HG02588 (cell line): ENCODE measurements at regions not wholly inside any gene's neighbourhood (a gene's known extent, or its start where the extent isn't known, plus 50 kb on each side); places are given as distances from the start of the nearest gene placed in this dataset.

Experiments
- ATAC-seq: cut with Tn5 transposase; IDR thresholded peaks from one replicate; pipeline ENCODE4 v1.9.1; 2021; ENCODE audit warnings: mild to moderate bottlenecking, moderate library complexity; ENCODE audit not compliant: unreplicated experiment

DNA sequence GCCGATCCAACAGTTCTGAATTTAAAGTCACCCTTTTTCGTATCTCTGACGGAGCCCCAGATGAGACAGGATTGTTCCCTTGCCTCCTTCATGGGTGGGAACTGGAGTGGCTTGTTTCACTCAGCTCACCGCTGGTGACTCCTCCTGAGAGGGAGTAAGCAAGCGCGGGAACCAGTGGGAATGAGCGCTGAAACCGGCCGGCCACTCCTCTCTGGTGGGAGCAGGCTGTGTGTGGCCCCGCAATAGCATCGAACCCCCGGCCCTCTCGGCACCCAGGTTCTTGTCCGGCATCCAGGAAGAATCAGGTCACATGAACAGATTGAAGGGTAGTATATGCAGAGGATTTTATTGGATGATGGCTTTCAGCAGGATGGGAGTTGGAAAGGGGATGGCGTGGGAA is 1211.6 kb upstream of the PCDH20 start:
- ATAC-seq, result no peak

DNA sequence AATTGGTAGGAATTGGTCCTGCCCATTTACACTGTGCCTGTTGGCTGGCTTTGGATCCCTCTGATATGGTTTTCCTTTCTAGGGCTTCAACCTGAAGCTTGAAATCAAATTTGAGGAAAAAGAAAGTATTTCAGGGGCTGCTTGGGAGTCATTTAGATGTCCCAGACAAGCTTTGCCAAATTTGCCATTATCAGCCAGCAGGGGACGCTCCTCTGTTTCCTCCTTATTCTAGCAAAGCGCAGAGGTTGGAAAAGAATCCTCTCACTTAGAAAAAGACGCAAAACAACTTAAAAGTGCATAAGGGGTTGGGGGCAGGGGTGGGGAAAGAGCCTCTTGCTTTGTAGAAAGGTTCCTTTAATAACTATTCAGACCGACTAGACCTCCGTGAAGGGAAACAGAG is 1211.1 kb upstream of the PCDH20 start:
- ATAC-seq, result no peak

DNA sequence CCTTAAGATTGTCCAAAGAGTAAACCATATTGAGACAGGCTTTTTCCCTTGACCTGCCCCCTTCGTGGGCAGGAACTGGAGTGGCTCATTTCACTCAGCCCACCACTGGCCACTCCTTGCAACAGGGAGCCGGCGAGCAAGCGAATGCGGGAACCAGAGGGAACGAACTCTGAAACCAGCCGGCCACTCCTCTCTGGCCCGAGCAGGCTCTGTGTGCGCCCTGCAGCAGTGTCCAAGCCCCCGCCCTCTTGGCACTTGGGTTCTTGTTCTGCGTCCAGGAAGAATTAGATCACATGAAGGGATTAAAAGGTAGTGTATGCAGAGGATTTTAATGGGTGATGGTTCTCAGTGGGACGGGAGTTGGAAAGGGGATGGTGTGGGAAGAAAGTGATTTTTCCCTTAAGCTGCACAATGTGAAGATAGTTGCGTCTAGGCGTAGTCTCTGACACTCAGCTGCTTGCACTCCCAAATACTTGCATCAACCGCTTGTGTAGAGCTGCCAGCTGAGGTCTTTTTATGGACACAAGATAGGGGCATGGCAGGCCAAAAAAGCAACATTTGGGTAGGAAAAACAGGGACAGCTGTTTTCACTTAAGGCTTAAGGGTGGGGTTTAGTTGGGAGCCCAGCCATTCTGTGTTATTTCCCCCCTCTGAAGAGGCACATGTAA is 1209.7 kb upstream of the PCDH20 start:
- no peak for ATAC-seq

DNA sequence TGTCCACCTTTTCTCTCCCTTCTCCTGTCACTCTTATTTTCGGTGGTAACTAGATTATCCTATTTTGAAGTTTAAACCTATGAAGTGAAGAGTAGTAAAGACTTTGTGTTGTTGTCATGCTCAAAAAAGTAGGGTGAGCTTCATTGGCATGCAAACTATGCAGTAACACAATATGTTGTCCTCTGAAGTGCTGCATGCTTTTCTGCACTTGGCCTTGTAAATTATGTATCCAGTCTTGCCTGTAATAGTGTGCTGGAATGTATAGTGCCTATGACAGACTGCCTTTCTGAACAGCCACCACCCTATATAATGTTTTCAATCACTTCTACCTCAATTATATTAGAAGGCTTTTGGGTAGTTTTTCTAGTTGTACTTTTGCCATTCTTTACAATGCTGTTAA is 1198.2 kb upstream of the PCDH20 start:
- ATAC-seq, result no peak

DNA sequence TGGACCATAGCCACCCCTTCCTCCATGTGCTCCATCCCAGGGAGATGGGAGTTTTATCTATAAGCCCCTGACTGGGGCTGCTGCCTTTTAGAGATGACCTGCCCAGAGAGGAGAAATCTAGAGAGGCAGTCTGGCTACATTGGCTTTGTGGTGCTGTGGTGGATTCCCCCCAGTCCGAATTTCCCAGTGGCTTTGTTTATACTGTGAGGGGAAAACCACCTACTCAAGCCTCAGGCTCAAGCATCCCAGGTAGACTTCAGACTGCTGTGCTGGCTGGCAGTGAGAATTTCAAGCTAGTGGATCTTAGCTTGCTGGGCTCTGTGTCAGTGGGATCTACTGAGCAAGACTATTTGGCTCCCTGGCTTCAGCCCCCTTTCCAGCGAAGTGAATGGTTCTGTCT is 1195.7 kb upstream of the PCDH20 start:
- ATAC-seq, result no peak

DNA sequence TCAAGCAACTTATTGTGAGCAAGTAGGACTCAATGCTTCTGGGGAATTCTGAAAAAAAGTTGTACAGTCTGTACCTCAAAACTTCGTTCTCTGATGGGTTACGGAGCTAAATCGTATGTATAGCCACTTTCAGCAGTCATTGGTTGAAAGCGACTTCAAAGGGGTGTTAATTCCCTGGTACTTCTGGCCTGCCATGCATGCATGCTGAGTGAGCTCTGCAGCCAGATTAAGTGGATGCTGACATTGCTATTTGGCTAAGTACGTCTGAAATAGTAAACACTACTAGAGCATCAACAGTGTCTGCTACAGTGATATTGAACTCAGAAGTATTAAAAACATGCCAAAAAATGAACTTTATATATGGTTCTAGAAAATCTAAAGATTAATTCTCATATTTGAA is 1183.1 kb upstream of the PCDH20 start:
- ATAC-seq, result no peak

GRCh38 chr13:62595976-62596375 is 1180.3 kb upstream of the PCDH20 start:
- no peak for ATAC-seq

DNA sequence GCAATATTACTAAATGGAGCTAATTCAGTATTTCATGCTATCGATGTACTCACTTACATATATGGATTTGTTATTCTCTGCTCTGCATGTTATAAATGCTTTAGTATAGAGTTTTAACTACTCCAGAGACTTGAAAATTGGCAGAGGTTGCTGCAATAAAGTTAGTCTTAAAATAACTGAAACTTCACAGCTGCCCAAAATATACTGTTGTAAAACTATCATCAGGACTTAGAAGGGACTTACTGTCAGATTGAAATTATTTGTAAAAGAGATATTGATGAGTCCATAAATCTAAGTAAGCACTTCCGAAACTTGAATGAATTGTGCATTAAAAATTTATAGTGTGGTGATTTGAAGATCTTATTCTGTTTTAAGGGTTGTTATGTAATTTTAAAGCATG is 1178.2 kb upstream of the PCDH20 start:
- ATAC-seq, result no peak

DNA sequence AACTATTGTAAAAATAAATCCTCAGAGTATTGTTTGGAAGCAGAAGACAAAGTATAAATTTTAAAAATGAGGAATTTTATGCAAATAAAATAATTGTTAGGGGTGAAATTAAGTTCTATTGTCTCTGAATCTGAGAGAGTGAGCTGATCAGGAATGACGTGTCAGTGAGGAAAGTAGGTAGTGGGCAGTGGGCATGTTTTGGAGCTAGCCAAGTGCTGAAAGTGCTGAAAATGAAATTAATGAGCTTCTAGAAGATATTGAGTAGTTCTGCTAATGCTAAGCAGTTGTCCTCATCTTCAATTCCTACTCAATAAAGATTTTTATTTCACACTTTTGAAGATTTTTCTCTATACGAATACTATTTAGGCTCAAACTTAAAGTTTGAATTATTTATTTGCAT is 1167.8 kb upstream of the PCDH20 start:
- no peak for ATAC-seq

DNA sequence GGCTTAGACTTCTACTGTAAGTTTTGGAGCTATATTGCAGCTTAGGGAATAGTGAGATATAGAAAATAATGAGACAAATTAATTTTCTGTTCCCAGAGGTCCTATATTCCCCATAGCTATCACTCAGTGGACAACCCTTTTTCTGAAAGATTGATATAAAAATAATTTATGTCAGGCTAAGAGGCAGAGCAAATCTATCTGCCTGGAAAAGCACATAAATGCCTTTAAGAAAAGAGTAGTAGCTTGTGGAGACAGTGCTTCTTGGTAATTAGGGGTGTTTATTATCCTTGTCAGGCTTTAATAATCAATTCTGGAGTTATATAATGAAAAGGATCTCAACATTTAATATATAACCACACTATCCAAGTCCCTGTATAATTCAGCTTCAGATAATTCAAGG is 1162.8 kb upstream of the PCDH20 start:
- ATAC-seq, result no peak

- ATAC-seq, result no peak
Observed at GRCh38 chr13:62564770-62565169, 1149.1 kb upstream of the PCDH20 start.

DNA sequence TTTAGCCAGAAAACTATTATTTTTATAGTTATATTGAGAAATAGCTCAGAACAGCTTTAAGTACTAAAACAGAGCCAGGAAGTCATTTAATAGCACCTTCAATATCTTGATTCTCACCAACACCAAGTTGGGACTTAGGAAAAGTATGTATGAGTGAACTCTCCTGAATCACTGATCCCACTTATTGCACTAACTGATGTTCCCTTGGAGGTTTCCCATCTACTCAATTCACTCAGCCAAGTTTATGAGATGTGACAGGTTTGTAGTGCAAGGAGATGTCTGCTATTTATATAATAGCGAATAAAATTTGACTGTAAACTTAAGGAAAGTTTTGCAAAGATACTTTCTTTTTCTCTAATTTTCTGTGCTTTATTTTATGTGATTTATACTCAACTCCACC is 1147.6 kb upstream of the PCDH20 start:
- no peak for ATAC-seq

- ATAC-seq, result no peak
Observed at GRCh38 chr13:62556978-62557377, 1141.3 kb upstream of the PCDH20 start.

DNA sequence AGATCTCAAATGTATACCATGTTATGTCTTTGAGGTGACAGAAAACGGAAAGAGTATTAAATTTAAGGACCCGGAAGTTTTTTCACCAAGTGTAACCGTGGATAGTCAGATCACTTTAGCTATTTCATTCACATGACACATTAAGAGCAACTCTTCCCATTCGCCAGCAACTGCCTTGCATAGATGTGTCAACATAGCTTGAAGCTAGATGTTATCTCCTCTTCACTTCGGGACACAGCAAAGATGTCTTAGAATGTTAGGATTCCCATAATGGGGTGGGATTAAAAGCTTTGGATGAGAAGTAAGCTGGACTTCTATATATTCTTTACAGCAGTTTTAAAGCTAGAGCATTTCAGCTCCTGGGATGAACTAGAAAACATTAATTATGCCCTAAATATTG is 1135.9 kb upstream of the PCDH20 start:
- ATAC-seq, result no peak

GRCh38 chr13:62544928-62545327 is 1129.3 kb upstream of the PCDH20 start:
- ATAC-seq, result no peak

DNA sequence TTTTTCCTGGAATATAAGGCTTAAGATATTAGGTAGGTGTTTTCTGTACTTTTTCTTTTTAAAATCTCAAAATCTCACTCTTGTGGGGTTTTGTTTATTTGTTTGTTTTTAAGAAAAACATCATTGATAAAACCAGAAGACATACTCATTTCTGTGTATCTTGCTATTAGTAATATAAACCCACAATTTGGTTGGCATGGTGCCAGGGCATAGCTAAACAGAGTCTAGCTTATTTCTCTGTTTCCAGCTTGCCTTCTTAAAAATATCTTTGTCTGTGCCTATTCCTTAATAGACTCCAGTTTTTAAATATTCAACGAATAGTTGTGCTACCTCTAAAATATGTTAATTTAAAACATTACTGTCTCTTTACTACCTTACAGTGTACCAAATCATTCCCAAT is 1121.9 kb upstream of the PCDH20 start:
- ATAC-seq, result no peak

GRCh38 chr13:62525652-62526051 is 1110.0 kb upstream of the PCDH20 start:
- no peak for ATAC-seq

GRCh38 chr13:62524498-62524897 is 1108.8 kb upstream of the PCDH20 start:
- peak; percentile 49 for ATAC-seq

GRCh38 chr13:62524061-62524460 is 1108.4 kb upstream of the PCDH20 start:
- peak; percentile 80 for ATAC-seq

DNA sequence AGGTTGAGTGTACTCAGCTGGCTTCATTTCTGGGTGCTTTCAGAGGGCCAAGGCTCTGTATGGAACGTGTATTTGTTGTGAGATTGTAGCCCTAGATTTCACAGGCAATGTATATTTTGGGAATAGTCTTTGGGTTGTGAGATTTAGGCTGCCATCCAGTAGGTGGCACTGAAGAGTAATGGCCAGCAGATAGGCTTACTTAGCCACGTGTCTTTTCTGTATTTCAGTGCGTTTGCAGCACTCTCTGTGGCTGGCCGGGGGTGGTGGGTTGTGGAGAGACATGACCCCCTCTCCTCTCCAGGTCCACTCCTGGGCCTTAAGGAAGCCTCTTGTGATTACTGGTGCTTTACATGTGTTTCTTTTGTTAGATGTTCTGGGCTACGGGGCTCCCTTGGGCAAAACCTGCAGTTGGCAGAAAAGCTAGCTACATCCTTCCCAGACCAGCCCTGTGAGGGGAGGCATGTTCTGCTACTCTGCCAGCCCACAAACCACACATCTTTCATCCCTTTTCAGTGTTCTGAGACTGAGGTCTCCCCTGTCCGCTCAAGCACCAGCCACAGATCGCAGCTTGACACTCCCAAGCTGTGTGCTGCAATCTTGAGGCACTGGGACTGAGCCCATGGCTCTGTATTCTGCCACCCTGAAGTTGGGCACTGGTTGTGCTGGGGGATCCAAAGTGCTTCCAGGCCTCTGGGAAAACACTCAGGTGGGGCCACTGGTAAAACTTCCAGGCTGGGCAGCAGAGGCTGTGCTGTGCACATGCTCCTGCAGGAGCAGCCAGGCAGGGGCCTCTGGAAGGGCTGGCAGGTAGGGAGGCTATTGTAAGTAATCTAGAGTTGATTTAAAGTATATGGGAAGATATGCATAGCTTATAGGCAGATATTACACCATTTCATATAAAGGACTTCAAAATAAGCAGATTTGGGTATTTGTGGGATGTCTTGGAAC is 1096.8 kb upstream of the PCDH20 start:
- ATAC-seq, result peak; percentile 96

- no peak for ATAC-seq
Observed at GRCh38 chr13:62510906-62511655, 1095.4 kb upstream of the PCDH20 start.

- no peak for ATAC-seq
Observed at GRCh38 chr13:62502588-62502987, 1086.9 kb upstream of the PCDH20 start.
